ENCODE measurements at regions not wholly inside any gene's neighbourhood (a gene's known extent, or its start where the extent isn't known, plus 50 kb on each side); places are given as distances from the start of the nearest gene placed in this dataset.

GRCh38 chrX:128698573-128699181, 646.5 kb upstream of the ACTRT1 start:
- TF ChIP-seq REST (IDR thresholded peaks at IDR 0.05; ENCODE audit: low read depth), result no peak
- no peak for TF ChIP-seq CREB1 (IDR thresholded peaks at IDR 0.05; ENCODE audit: low read depth)

GRCh38 chrX:128691872-128692271, 639.7 kb upstream of the ACTRT1 start:
- no peak for TF ChIP-seq ZBTB7A (IDR thresholded peaks at IDR 0.05; ENCODE audit: low read depth)
- no peak for TF ChIP-seq TCF12 (IDR thresholded peaks at IDR 0.05; ENCODE audit: low read depth)
- TF ChIP-seq NFIC (IDR thresholded peaks at IDR 0.05), result no peak
- TF ChIP-seq EP300 (IDR thresholded peaks at IDR 0.05; ENCODE audit: borderline replicate concordance), result no peak
- TF ChIP-seq CEBPB (IDR thresholded peaks at IDR 0.05), result no peak
- no peak for TF ChIP-seq CREB1 (IDR thresholded peaks at IDR 0.05; ENCODE audit: low read depth)
- no peak for TF ChIP-seq REST (IDR thresholded peaks at IDR 0.05; ENCODE audit: low read depth)
- no peak for TF ChIP-seq RAD21 (IDR thresholded peaks at IDR 0.05; ENCODE audit: low read depth)
- no peak for TF ChIP-seq EGR1 (IDR thresholded peaks at IDR 0.05)

- TF ChIP-seq YY1 (IDR thresholded peaks at IDR 0.05; ENCODE audit: low read depth) (no peak), USF1 (IDR thresholded peaks at IDR 0.05) (no peak), TCF12 (IDR thresholded peaks at IDR 0.05; ENCODE audit: low read depth) (no peak), EGR1 (IDR thresholded peaks at IDR 0.05) (no peak), FOXM1 (IDR thresholded peaks at IDR 0.05; ENCODE audit: borderline replicate concordance, low read depth) (no peak), REST (IDR thresholded peaks at IDR 0.05; ENCODE audit: low read depth) (no peak), EP300 (IDR thresholded peaks at IDR 0.05; ENCODE audit: borderline replicate concordance) (no peak), CREB1 (IDR thresholded peaks at IDR 0.05; ENCODE audit: low read depth) (no peak), MAX (IDR thresholded peaks at IDR 0.05) (no peak), TAF1 (IDR thresholded peaks at IDR 0.05; ENCODE audit: low read depth) (no peak), NFIC (IDR thresholded peaks at IDR 0.05) (no peak), CEBPB (IDR thresholded peaks at IDR 0.05) (no peak), TEAD4 (IDR thresholded peaks at IDR 0.05) (no peak), ZBTB7A (IDR thresholded peaks at IDR 0.05; ENCODE audit: low read depth) (no peak), RAD21 (IDR thresholded peaks at IDR 0.05; ENCODE audit: low read depth) (no peak)
Measured at GRCh38 chrX:128685387-128685786, 633.2 kb upstream of the ACTRT1 start.

GRCh38 chrX:128676651-128677050, 624.4 kb upstream of the ACTRT1 start:
- TF ChIP-seq EP300 (IDR thresholded peaks at IDR 0.05; ENCODE audit: borderline replicate concordance) (no peak), MAX (IDR thresholded peaks at IDR 0.05) (no peak)

- no peak for TF ChIP-seq TEAD4 (IDR thresholded peaks at IDR 0.05)
- TF ChIP-seq EP300 (IDR thresholded peaks at IDR 0.05; ENCODE audit: borderline replicate concordance), result no peak
- TF ChIP-seq REST (IDR thresholded peaks at IDR 0.05; ENCODE audit: low read depth), result no peak
- no peak for TF ChIP-seq RAD21 (IDR thresholded peaks at IDR 0.05; ENCODE audit: low read depth)
- TF ChIP-seq EGR1 (IDR thresholded peaks at IDR 0.05), result no peak
- TF ChIP-seq YY1 (IDR thresholded peaks at IDR 0.05; ENCODE audit: low read depth), result no peak
- TF ChIP-seq MAX (IDR thresholded peaks at IDR 0.05), result no peak
Measured at GRCh38 chrX:128664211-128664610, 612.0 kb upstream of the ACTRT1 start.
